T-cell (primary cell): ENCODE measurements at regions not wholly inside any gene's neighbourhood (a gene's known extent, or its start where the extent isn't known, plus 50 kb on each side); places are given as distances from the start of the nearest gene placed in this dataset.

Experiments
- ATAC-seq, 4 experiments: fragments of 200-7000 bp in 3 of 4; fragments of 150-1000 bp in 1 of 4; cut with Tn5 transposase; replicated peaks in 1 of 4; 1 replicate in 3 of 4; 2 replicates in 1 of 4; pipeline ENCODE4 v1.10.0; 2021; ENCODE audit warnings: moderate library complexity in 3 of 4, mild to moderate bottlenecking in 2 of 4, moderate number of reproducible peaks in 1 of 4
- CTCF ChIA-PET, 2 donors: fragments of 300-600 bp; sonication (Branson Sonifier 250); formaldehyde crosslinking; loops; one replicate each; lab custom pipeline; 2022; ENCODE audit warnings: antibody characterized with exemption in 2 of 2; lab: Charles Lee
- POLR2A ChIA-PET, 2 donors: fragments of 300-600 bp; sonication (Branson Sonifier 250); formaldehyde crosslinking; loops; one replicate each; lab custom pipeline; 2022; ENCODE audit warnings: antibody characterized with exemption in 2 of 2; lab: Charles Lee
- DNase-seq, 35 experiments: peaks; one replicate each; pipeline versions ENCODE4 v3.0.0 to v3.0.0-alpha.2; 2013 to 2023
- H3K27ac ChIP-seq: one replicate; pipeline ENCODE4 v1.5.1; 2013; ENCODE audit warnings: low read length
- H3K27me3 ChIP-seq, 2 experiments: replicated peaks in 1 of 2; 1 replicate in 1 of 2; 2 replicates in 1 of 2; pipeline versions ENCODE4 v1.6.1 to v1.7.0; 2013; ENCODE audit warnings: low read length in 1 of 2, mixed read lengths in 1 of 2; ENCODE audit not compliant: control insufficient read depth in 2 of 2, insufficient read depth in 2 of 2; ENCODE audit errors: extremely low read depth in 1 of 2
- H3K36me3 ChIP-seq, 2 donors: 1 replicate in 1 of 2; 2 replicates in 1 of 2; pipeline versions ENCODE4 v1.6.1 to v1.7.0; 2013; ENCODE audit warnings: low read length in 1 of 2; ENCODE audit not compliant: control insufficient read depth in 2 of 2, insufficient read depth in 1 of 2; ENCODE audit errors: extremely low read depth in 1 of 2
- H3K4me1 ChIP-seq, 2 experiments: 1 replicate in 1 of 2; 2 replicates in 1 of 2; pipeline versions ENCODE4 v1.6.1 to v1.7.0; 2013; ENCODE audit warnings: low read length in 2 of 2, mixed read lengths in 1 of 2; ENCODE audit not compliant: insufficient read depth in 2 of 2, control insufficient read depth in 1 of 2; ENCODE audit errors: extremely low read depth in 1 of 2
- H3K4me3 ChIP-seq, 2 donors: 1 replicate in 1 of 2; 2 replicates in 1 of 2; pipeline versions ENCODE4 v1.5.1 to v1.7.0; 2013; ENCODE audit warnings: mild to moderate bottlenecking in 2 of 2, low read length in 1 of 2, moderate library complexity in 1 of 2; ENCODE audit not compliant: control insufficient read depth in 1 of 2; ENCODE audit errors: extremely low read depth in 1 of 2
- H3K9me3 ChIP-seq: 2 replicates; pipeline ENCODE4 v1.7.0; 2013
- H3K27ac Mint-ChIP-seq, 2 donors: one replicate each; pipeline ENCODE4 v1.8.0; 2020 to 2021; ENCODE audit warnings: mild to moderate bottlenecking in 2 of 2, mixed read lengths in 2 of 2
- H3K27me3 Mint-ChIP-seq, 2 donors: one replicate each; pipeline ENCODE4 v1.8.0; 2021 to 2022; ENCODE audit warnings: mixed read lengths in 2 of 2
- H3K36me3 Mint-ChIP-seq: one replicate; pipeline ENCODE4 v1.8.0; 2021; ENCODE audit warnings: mixed read lengths
- H3K4me1 Mint-ChIP-seq, 3 donors: one replicate each; pipeline ENCODE4 v1.8.0; 2020 to 2022; ENCODE audit warnings: mixed read lengths in 3 of 3, mild to moderate bottlenecking in 1 of 3
- H3K4me3 Mint-ChIP-seq, 3 donors: one replicate each; pipeline ENCODE4 v1.8.0; 2020 to 2022; ENCODE audit warnings: mild to moderate bottlenecking in 3 of 3, mixed read lengths in 3 of 3, moderate library complexity in 3 of 3
- H3K9me3 Mint-ChIP-seq, 3 donors: one replicate each; pipeline ENCODE4 v1.8.0; 2020 to 2022; ENCODE audit warnings: mixed read lengths in 3 of 3
- WGBS: methylation state at CpG from one replicate; pipeline ENCODE4 v1.1.5; 2013; ENCODE audit warnings: missing lambda C conversion rate; ENCODE audit not compliant: insufficient coverage; 5-methylcytosine and 5-hydroxymethylcytosine counted together

- DNase-seq, result no peak
- Mint-ChIP-seq H3K9me3 (no peaks in the 10 kb centered on the region), H3K4me1 (no peaks in the 10 kb centered on the region), H3K4me3 (no peak overlapping the region), H3K27me3 (peaks cover 0 to 3% of the 10 kb centered on the region in 2 donors), H3K36me3 (no peaks in the 10 kb centered on the region), H3K27ac (no peak overlapping the region)
- Histone ChIP-seq H3K27me3 (no peaks in the 10 kb centered on the region), H3K27ac (no peak overlapping the region), H3K36me3 (no peaks in the 10 kb centered on the region), H3K9me3 (no peaks in the 10 kb centered on the region), H3K4me1 (no peaks in the 10 kb centered on the region), H3K4me3 (no peak overlapping the region)
- ChIA-PET POLR2A (no interaction called here), CTCF (no interaction called here)
- WGBS, result no CpG with 5 or more reads among the region's 1 CpG
- ATAC-seq, result no peak
Observed at GRCh38 chr6:56766806-56767178, 124.1 kb upstream of the DST start.

DNA sequence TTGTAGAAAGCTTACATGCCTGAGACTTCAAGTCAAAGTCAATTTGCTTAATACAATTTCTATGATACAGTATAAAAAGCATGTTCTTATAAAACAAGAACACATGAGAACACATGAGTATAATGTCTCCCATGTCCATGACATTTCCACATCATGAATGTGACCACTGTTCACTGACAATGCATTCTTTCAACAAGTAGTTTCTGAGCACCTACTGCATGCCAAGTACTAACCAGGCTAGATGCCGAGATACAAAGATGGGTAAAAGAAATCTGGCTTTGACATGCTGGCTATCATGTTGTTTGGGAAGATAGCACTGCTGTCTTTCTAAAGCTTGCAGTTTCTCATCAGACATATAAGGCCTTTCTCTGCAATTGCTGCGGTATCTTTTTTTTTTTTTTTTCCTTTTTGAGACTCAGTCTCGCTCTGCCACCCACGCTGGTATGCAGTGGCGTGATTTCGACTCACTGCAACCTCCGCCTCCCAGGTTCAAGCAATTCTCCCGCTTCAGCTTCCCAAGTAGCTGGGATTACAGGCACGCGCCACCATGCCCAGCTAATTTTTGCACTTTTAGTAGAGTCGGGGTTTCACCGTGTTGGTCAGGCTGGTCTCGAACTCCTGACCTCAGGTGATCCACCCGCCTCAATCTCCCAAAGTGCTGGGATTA lies 123.6 kb upstream of the DST start:
- WGBS, result 87% methylated on average over 10 of the region's 14 CpGs
- H3K27me3 Mint-ChIP-seq, result peaks cover 0 to 3% of the 10 kb centered on the region in 2 donors
- Histone ChIP-seq H3K9me3 (no peaks in the 10 kb centered on the region), H3K4me1 (no peaks in the 10 kb centered on the region), H3K27me3 (no peaks in the 10 kb centered on the region), H3K36me3 (no peaks in the 10 kb centered on the region), H3K27ac (no peak overlapping the region), H3K4me3 (no peak overlapping the region)
- DNase-seq (no peak), ATAC-seq (no peak)
- no peaks in the 10 kb centered on the region for H3K36me3 Mint-ChIP-seq
- POLR2A ChIA-PET, result no interaction called here
- CTCF ChIA-PET, result interaction anchor here in 1 of 2 donors (0.6 kb wide), 1 partner anchor 378 kb away, joined by 4 read pairs; no protein-coding TSS in a partner anchor
- no peaks in the 10 kb centered on the region for H3K9me3 Mint-ChIP-seq
- no peak overlapping the region for H3K27ac Mint-ChIP-seq
- H3K4me3 Mint-ChIP-seq, result no peak overlapping the region
- no peaks in the 10 kb centered on the region for H3K4me1 Mint-ChIP-seq

DNA sequence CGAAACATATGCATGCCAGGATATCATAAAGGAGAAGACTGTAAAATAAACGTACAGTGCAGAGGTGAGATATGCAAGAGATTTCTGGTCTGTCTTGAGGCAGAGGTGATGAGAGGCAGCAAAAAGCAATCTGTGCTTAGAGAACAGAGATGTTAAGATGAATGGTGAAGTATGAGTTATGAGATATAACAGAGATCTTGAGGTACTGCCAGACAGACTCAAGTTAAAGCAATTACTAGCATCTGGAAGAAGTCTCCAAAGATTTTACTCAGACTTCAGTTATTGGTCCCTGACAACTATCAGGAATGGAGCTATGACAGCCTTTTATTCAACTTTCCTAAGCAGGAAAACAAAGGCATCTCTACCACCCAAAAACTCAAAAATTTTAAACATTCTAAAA lies 122.8 kb upstream of the DST start:
- no peaks in the 10 kb centered on the region for H3K36me3 ChIP-seq
- WGBS, result 83% methylated on average over 1 of the region's 2 CpGs
- H3K4me3 ChIP-seq, result no peak overlapping the region
- Mint-ChIP-seq H3K4me3 (no peak overlapping the region), H3K27me3 (peaks cover 0 to 3% of the 10 kb centered on the region in 2 donors), H3K27ac (no peak overlapping the region), H3K4me1 (no peaks in the 10 kb centered on the region), H3K9me3 (no peaks in the 10 kb centered on the region), H3K36me3 (no peaks in the 10 kb centered on the region)
- CTCF ChIA-PET, result no interaction called here
- POLR2A ChIA-PET, result no interaction called here
- H3K9me3 ChIP-seq, result no peaks in the 10 kb centered on the region
- no peak for DNase-seq
- H3K4me1 ChIP-seq, result no peaks in the 10 kb centered on the region
- ATAC-seq, result no peak
- H3K27me3 ChIP-seq, result no peaks in the 10 kb centered on the region
- no peak overlapping the region for H3K27ac ChIP-seq

DNA sequence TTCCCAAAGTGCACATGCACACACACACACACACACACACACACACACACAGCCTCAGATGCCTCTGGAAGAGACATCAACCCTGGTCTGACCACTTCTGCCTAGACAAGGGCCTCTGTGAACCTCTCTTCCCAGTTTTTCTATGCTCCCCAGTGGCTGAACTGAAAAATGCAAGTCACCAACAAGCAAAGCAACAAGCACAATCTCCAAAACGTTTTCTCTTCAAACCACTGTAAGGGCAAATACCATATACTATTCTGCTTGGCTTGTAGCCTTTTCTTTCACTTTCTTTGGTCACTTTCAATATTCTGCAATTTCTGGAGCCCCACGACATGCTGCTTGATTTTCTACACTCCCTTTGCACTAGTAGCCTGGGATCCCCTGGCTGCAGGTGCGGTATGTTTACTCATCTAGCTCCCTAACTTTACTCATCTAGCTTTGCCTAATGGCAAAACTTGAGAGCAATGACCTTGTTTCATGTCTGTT lies 121.4 kb upstream of the DST start:
- Mint-ChIP-seq H3K27ac (no peak overlapping the region), H3K9me3 (no peaks in the 10 kb centered on the region), H3K27me3 (peaks cover 0 to 3% of the 10 kb centered on the region in 2 donors), H3K36me3 (no peaks in the 10 kb centered on the region), H3K4me1 (no peaks in the 10 kb centered on the region), H3K4me3 (no peak overlapping the region)
- H3K4me3 ChIP-seq, result no peak overlapping the region
- POLR2A ChIA-PET, result no interaction called here
- ATAC-seq (no peak), DNase-seq (no peak)
- H3K4me1 ChIP-seq, result no peaks in the 10 kb centered on the region
- H3K27ac ChIP-seq, result no peak overlapping the region
- CTCF ChIA-PET, result interaction anchor here in 1 of 2 donors (0.7 kb wide), 1 partner anchor 125 kb away, joined by 3 read pairs; no protein-coding TSS in a partner anchor
- H3K9me3 ChIP-seq, result no peaks in the 10 kb centered on the region
- no peaks in the 10 kb centered on the region for H3K27me3 ChIP-seq
- 35% methylated on average over 2 of the region's 3 CpGs for whole genome bisulfite sequencing
- H3K36me3 ChIP-seq, result no peaks in the 10 kb centered on the region

- no peaks in the 10 kb centered on the region for H3K9me3 ChIP-seq
- WGBS, result no CpG with 5 or more reads among the region's 1 CpG
- no peak overlapping the region for H3K27ac Mint-ChIP-seq
- POLR2A ChIA-PET, result no interaction called here
- no peak overlapping the region for H3K4me3 ChIP-seq
- no peaks in the 10 kb centered on the region for H3K27me3 ChIP-seq
- H3K36me3 ChIP-seq, result no peaks in the 10 kb centered on the region
- H3K36me3 Mint-ChIP-seq, result no peaks in the 10 kb centered on the region
- CTCF ChIA-PET, result interaction anchor here (0.6 to 0.8 kb wide), 2 partner anchors 10 to 50 kb away, joined by 3 to 6 read pairs; no protein-coding TSS in a partner anchor
- H3K4me1 Mint-ChIP-seq, result no peaks in the 10 kb centered on the region
- DNase-seq (no peak), ATAC-seq (no peak)
- H3K9me3 Mint-ChIP-seq, result no peaks in the 10 kb centered on the region
- H3K27ac ChIP-seq, result no peak overlapping the region
- no peak overlapping the region for H3K4me3 Mint-ChIP-seq
- no peaks in the 10 kb centered on the region for H3K4me1 ChIP-seq
- H3K27me3 Mint-ChIP-seq, result peaks cover 0 to 3% of the 10 kb centered on the region in 2 donors
Observed at GRCh38 chr6:56761651-56762050, 119.0 kb upstream of the DST start.

DNA sequence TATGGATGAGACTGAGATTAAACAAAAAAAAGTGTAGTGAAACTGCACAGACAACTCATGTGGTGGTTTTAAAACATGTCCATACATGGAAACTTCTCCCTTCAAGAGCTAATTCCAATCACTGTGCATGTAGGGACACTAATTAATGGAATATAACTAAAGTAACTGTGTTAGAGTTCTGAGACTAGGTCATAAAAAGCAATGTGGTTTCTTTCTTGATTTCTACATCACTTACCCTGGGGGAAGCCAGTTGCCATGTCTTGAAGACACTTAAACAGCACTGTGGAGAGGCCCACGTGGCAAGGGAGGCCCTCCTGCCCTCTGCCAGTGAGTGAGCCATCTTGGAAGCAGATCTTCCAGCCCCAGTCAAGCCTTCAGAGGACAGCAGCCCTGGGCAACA lies 118.2 kb upstream of the DST start:
- no peaks in the 10 kb centered on the region for H3K9me3 Mint-ChIP-seq
- 40% methylated on average over 1 of the region's 1 CpG for WGBS
- no peak overlapping the region for H3K27ac Mint-ChIP-seq
- no peaks in the 10 kb centered on the region for H3K36me3 Mint-ChIP-seq
- Histone ChIP-seq H3K4me3 (no peak overlapping the region), H3K27ac (no peak overlapping the region), H3K27me3 (no peaks in the 10 kb centered on the region), H3K9me3 (no peaks in the 10 kb centered on the region), H3K4me1 (no peaks in the 10 kb centered on the region), H3K36me3 (no peaks in the 10 kb centered on the region)
- ChIA-PET POLR2A (no interaction called here), CTCF (interaction anchor here in 1 of 2 donors (0.5 kb wide), 1 partner anchor 31 kb away, joined by 3 read pairs; no protein-coding TSS in a partner anchor)
- H3K4me1 Mint-ChIP-seq, result no peaks in the 10 kb centered on the region
- H3K27me3 Mint-ChIP-seq, result peaks cover 0 to 3% of the 10 kb centered on the region in 2 donors
- ATAC-seq (no peak), DNase-seq (no peak)
- no peak overlapping the region for H3K4me3 Mint-ChIP-seq
